K562 (cell line): ENCODE measurements at regions not wholly inside any gene's neighbourhood (a gene's known extent, or its start where the extent isn't known, plus 50 kb on each side); places are given as distances from the start of the nearest gene placed in this dataset.

Source experiments
- ATAC-seq: fragments of 200-7000 bp; cut with Tn5 transposase; 3 replicates; pipeline ENCODE4 v1.9.1; 2020; ENCODE audit warnings: moderate library complexity
- BruUV-seq: library from RNA; stranded (reverse); fragments of 400-500 nt; replicated peaks from 2 replicates; lab custom pipeline; 2021; lab: Mats Ljungman, UMichigan
- CTCF ChIA-PET: fragments of 300-600 bp; formaldehyde crosslinking; extraction: SDS; loops from one replicate; lab custom pipeline; 2021; ENCODE audit warnings: low intra/inter-chr PET ratio; lab: Yijun Ruan, JAX
- POLR2A ChIA-PET: fragments of 300-600, 350-650 bp; sonication (Branson Sonifier 250); formaldehyde crosslinking; extraction: SDS; loops from one replicate; lab custom pipeline; 2021; ENCODE audit warnings: antibody characterized with exemption, inconsistent platforms; lab: Yijun Ruan, JAX
- DNase-seq, 4 experiments: peaks; one replicate each; pipeline versions ENCODE4 v3.0.0 to v3.0.0-alpha.2; 2011 to 2018; ENCODE audit warnings: low spot score in 3 of 4, mixed read lengths in 3 of 4; ENCODE audit errors: extremely low read depth in 1 of 4
- FAIRE-seq: peaks from 2 replicates; lab custom pipeline; 2011; peaks lifted over from hg19 to GRCh38; lab: Jason Lieb, UNC
- H2AFZ ChIP-seq: 2 replicates; pipeline ENCODE4 v1.6.0; 2011; ENCODE audit warnings: low read depth, low read length, control low read depth, inconsistent platforms
- H3K27ac ChIP-seq: fragments of 200-600 bp; 3 replicates; pipeline ENCODE4 v1.8.0; 2011; ENCODE audit warnings: low read depth, mild to moderate bottlenecking, control low read depth, inconsistent platforms, low read length, moderate library complexity, mixed read lengths; ENCODE audit errors: extremely low read depth
- H3K27me3 ChIP-seq, 2 experiments: fragments of 300-600 bp in 1 of 2; 2 replicates in 1 of 2; 3 replicates in 1 of 2; pipeline versions ENCODE4 v1.6.0 to v1.8.0; 2011; ENCODE audit warnings: inconsistent platforms in 2 of 2, low read length in 2 of 2, mild to moderate bottlenecking in 1 of 2, mixed read lengths in 1 of 2, moderate library complexity in 1 of 2; ENCODE audit not compliant: control insufficient read depth in 2 of 2, insufficient read depth in 2 of 2
- H3K36me3 ChIP-seq: fragments of 300-600 bp; 3 replicates; pipeline ENCODE4 v1.8.0; 2011; ENCODE audit warnings: mild to moderate bottlenecking, low read length, inconsistent platforms; ENCODE audit not compliant: control insufficient read depth, insufficient read depth
- H3K4me1 ChIP-seq, 2 experiments: fragments of 200-600 bp in 1 of 2; replicated peaks in 1 of 2; 2 replicates in 1 of 2; 3 replicates in 1 of 2; pipeline versions ENCODE4 v1.5.1 to v1.8.0; 2011; ENCODE audit warnings: inconsistent platforms in 2 of 2, low read length in 2 of 2, mild to moderate bottlenecking in 1 of 2, mixed read lengths in 1 of 2, moderate library complexity in 1 of 2; ENCODE audit not compliant: control insufficient read depth in 2 of 2, insufficient read depth in 2 of 2
- H3K4me2 ChIP-seq: 2 replicates; pipeline ENCODE4 v1.6.1; 2011; ENCODE audit warnings: low read length, control low read depth, inconsistent platforms, mixed read lengths; ENCODE audit not compliant: insufficient read depth
- H3K4me3 ChIP-seq: fragments of 200-600 bp; sonication (generic), shearing (Covaris generic); 2 replicates; pipeline ENCODE4 v1.5.1; 2016; ENCODE audit warnings: control low read depth, inconsistent platforms
- H3K79me2 ChIP-seq: fragments of 200-600 bp; 3 replicates; pipeline ENCODE4 v1.8.0; 2011; ENCODE audit warnings: low read length, inconsistent platforms; ENCODE audit not compliant: control insufficient read depth, insufficient read depth
- H3K9ac ChIP-seq, 2 experiments: 2 replicates each; pipeline versions ENCODE4 v1.6.0 to v1.6.1; 2011; ENCODE audit warnings: low read depth in 2 of 2, low read length in 2 of 2, control low read depth in 1 of 2, inconsistent platforms in 1 of 2, mild to moderate bottlenecking in 1 of 2, mixed read lengths in 1 of 2; ENCODE audit not compliant: insufficient read depth in 1 of 2
- H3K9me1 ChIP-seq: one replicate; pipeline ENCODE4 v1.6.0; 2011; ENCODE audit warnings: inconsistent platforms, mild to moderate bottlenecking, low read length, moderate library complexity; ENCODE audit not compliant: control insufficient read depth, insufficient read depth
- H3K9me3 ChIP-seq: replicated peaks from 2 replicates; pipeline ENCODE4 v1.5.1; 2011; ENCODE audit warnings: low read depth, low read length, inconsistent platforms; ENCODE audit not compliant: control insufficient read depth, insufficient read depth
- H4K20me1 ChIP-seq: replicated peaks from 2 replicates; pipeline ENCODE4 v1.6.1; 2011; ENCODE audit warnings: low read length, inconsistent platforms, mixed read lengths; ENCODE audit not compliant: control insufficient read depth, insufficient read depth
- CCNT2 ChIP-seq: IDR thresholded peaks from 2 replicates; pipeline ENCODE4 v1.6.1; 2011; ENCODE audit warnings: borderline replicate concordance, low read depth, mild to moderate bottlenecking, moderate library complexity, mixed read lengths, low read length; ENCODE audit not compliant: insufficient read length; ENCODE audit errors: extremely low read depth
- E2F4 ChIP-seq: sonication (generic); formaldehyde crosslinking; IDR thresholded peaks from 2 replicates; pipeline ENCODE4 v1.8.0; 2022; ENCODE audit warnings: mild to moderate bottlenecking, low read depth, missing genetic modification reagents
- MTF1 ChIP-seq: fragments of 250-450 bp; sonication (Bioruptor Pico); IDR thresholded peaks from 2 replicates; pipeline ENCODE4 v1.9.0; 2021; ENCODE audit warnings: moderate library complexity, mild to moderate bottlenecking, inconsistent platforms, borderline replicate concordance
- NFRKB ChIP-seq: fragments of 450-650 bp; IDR thresholded peaks from 2 replicates; pipeline ENCODE4 v1.6.1; 2016; ENCODE audit warnings: low read depth
- NFYB ChIP-seq: IDR thresholded peaks from 2 replicates; pipeline ENCODE4 v1.6.1; 2011; ENCODE audit warnings: mild to moderate bottlenecking, moderate library complexity; ENCODE audit not compliant: insufficient read length; ENCODE audit errors: extremely low read depth
- NR2C2 ChIP-seq, 2 experiments: fragments of 200-800 bp in 1 of 2; sonication (Bioruptor generic) in 1 of 2; sonication (generic) in 1 of 2; formaldehyde crosslinking in 1 of 2; IDR thresholded peaks; 2 replicates each; pipeline versions ENCODE4 v1.6.1 to v1.8.0; 2016 to 2022; ENCODE audit warnings: mild to moderate bottlenecking in 1 of 2, missing compliant biosample characterization in 1 of 2, missing genetic modification characterization in 1 of 2, missing genetic modification reagents in 1 of 2
- OTX1 ChIP-seq: fragments of 450-650 bp; formaldehyde crosslinking; IDR thresholded peaks from 2 replicates; pipeline ENCODE4 v1.4.0; 2022; ENCODE audit warnings: mild to moderate bottlenecking
- POLR2A ChIP-seq: fragments of 450-650 bp; conservative IDR thresholded peaks from 2 replicates; pipeline ENCODE4 v1.6.1; 2016
- RBM34 ChIP-seq: fragments of 200-400 bp; formaldehyde crosslinking; IDR thresholded peaks from 2 replicates; pipeline ENCODE4 v1.6.1; 2018; ENCODE audit warnings: low read length, borderline replicate concordance; ENCODE audit not compliant: insufficient read depth
- SREBF2 ChIP-seq: sonication (generic); formaldehyde crosslinking; IDR thresholded peaks from 2 replicates; pipeline ENCODE4 v1.4.0; 2020; ENCODE audit warnings: mild to moderate bottlenecking, missing genetic modification reagents
- TFAM ChIP-seq: fragments of 250-450 bp; sonication (Bioruptor Pico); conservative IDR thresholded peaks from 2 replicates; pipeline ENCODE4 v1.5.0; 2021; ENCODE audit warnings: mild to moderate bottlenecking, moderate library complexity
- WHSC1 ChIP-seq: IDR thresholded peaks from one replicate; pipeline ENCODE4 v1.6.1; 2012; ENCODE audit warnings: low read length, control low read depth, inconsistent platforms
- ZNF23 ChIP-seq: fragments of 250-450 bp; sonication (Bioruptor Pico); IDR thresholded peaks from 2 replicates; pipeline ENCODE4 v1.4.0; 2020; ENCODE audit warnings: mild to moderate bottlenecking
- ZNF830 ChIP-seq: fragments of 250-450 bp; sonication (Bioruptor Pico); IDR thresholded peaks from 2 replicates; pipeline ENCODE4 v1.5.0; 2021; ENCODE audit warnings: mild to moderate bottlenecking
- WGBS: fragments of 100-300 bp; shearing (Covaris generic); methylation state at CpG from one replicate; pipeline ENCODE4 v1.1.6; 2016; ENCODE audit warnings: low coverage, mixed read lengths; ENCODE audit not compliant: insufficient coverage; ENCODE audit errors: missing lambda C conversion rate; 5-methylcytosine and 5-hydroxymethylcytosine counted together
- in situ Hi-C: fragments of 300-500 bp; cut with MboI; formaldehyde crosslinking; loops from 4 replicates; pipeline ENCODE4 v1.15.0; 2018; ENCODE audit warnings: inconsistent platforms, mixed read lengths
- intact Hi-C: fragments of 100-400 bp; cut with micrococcal nuclease; formaldehyde crosslinking; loops from 2 replicates; pipeline ENCODE4 v1.14.2; 2022
- TF ChIP-seq, protein P1 (sequence below), 2 experiments: fragments of 450-650 bp; formaldehyde crosslinking in 1 of 2; IDR thresholded peaks; 2 replicates each; pipeline versions ENCODE4 v1.4.0 to v1.6.1; 2014 to 2020; ENCODE audit warnings: mild to moderate bottlenecking in 2 of 2, borderline replicate concordance in 1 of 2, low read depth in 1 of 2

- Histone ChIP-seq H3K27me3 (peaks cover 0 to 5% of the 10 kb centered on the region in 2 experiments; a peak in 1 of 5 replicates), H3K4me3 (no peak overlapping the region), H3K9me1 (no peaks in the 10 kb centered on the region), H3K4me1 (no peaks in the 10 kb centered on the region), H3K27ac (no peak overlapping the region), H3K79me2 (no peaks in the 10 kb centered on the region), H3K36me3 (no peaks in the 10 kb centered on the region), H4K20me1 (no peaks in the 10 kb centered on the region), H3K4me2 (no peak overlapping the region), H3K9ac (no peak overlapping the region), H3K9me3 (no peaks in the 10 kb centered on the region), H2AFZ (no peak overlapping the region)
- DNase-seq = no peak
- in situ Hi-C loops (no loop called here), intact Hi-C loops (no loop called here)
- no peak for ATAC-seq
- BruUV-seq = no TSS peak
- FAIRE-seq = no peak
- no peak for TF ChIP-seq E2F4 (CRISPR knock-in tag)
- no peak for TF ChIP-seq MTF1 (CRISPR knock-in tag)
- no peak for TF ChIP-seq ZNF830 (CRISPR knock-in tag)
- TF ChIP-seq NFRKB = no peak
- no peak for TF ChIP-seq POLR2A
- no peak for TF ChIP-seq ZNF23 (CRISPR knock-in tag)
- TF ChIP-seq CCNT2 = no peak
- TF ChIP-seq TFAM (CRISPR knock-in tag) = no peak
- no peak for TF ChIP-seq SREBF2 (CRISPR knock-in tag)
- no peak for TF ChIP-seq NR2C2 (CRISPR knock-in tag; IDR thresholded peaks at IDR 0.05)
- no peak for TF ChIP-seq NR2C2 (tag; IDR thresholded peaks at IDR 0.05)
- TF ChIP-seq, protein P1, sequence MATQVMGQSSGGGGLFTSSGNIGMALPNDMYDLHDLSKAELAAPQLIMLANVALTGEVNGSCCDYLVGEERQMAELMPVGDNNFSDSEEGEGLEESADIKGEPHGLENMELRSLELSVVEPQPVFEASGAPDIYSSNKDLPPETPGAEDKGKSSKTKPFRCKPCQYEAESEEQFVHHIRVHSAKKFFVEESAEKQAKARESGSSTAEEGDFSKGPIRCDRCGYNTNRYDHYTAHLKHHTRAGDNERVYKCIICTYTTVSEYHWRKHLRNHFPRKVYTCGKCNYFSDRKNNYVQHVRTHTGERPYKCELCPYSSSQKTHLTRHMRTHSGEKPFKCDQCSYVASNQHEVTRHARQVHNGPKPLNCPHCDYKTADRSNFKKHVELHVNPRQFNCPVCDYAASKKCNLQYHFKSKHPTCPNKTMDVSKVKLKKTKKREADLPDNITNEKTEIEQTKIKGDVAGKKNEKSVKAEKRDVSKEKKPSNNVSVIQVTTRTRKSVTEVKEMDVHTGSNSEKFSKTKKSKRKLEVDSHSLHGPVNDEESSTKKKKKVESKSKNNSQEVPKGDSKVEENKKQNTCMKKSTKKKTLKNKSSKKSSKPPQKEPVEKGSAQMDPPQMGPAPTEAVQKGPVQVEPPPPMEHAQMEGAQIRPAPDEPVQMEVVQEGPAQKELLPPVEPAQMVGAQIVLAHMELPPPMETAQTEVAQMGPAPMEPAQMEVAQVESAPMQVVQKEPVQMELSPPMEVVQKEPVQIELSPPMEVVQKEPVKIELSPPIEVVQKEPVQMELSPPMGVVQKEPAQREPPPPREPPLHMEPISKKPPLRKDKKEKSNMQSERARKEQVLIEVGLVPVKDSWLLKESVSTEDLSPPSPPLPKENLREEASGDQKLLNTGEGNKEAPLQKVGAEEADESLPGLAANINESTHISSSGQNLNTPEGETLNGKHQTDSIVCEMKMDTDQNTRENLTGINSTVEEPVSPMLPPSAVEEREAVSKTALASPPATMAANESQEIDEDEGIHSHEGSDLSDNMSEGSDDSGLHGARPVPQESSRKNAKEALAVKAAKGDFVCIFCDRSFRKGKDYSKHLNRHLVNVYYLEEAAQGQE (IDR thresholded peaks at IDR 0.05; ENCODE audit: borderline replicate concordance) = no peak
- TF ChIP-seq, protein P1 (CRISPR knock-in tag; IDR thresholded peaks at IDR 0.05; ENCODE audit: low read depth) = no peak
- TF ChIP-seq WHSC1 = no peak
- no peak for TF ChIP-seq NFYB
- TF ChIP-seq RBM34 = no peak
- TF ChIP-seq OTX1 (CRISPR knock-in tag) = no peak
- ChIA-PET CTCF (no interaction called here), POLR2A (no interaction called here)
- 0% methylated on average over 4 of the region's 4 CpGs for WGBS
Observed at GRCh38 chr10:2410049-2410448, 657.3 kb upstream of the PFKP start.
